Lower lobe of right lung (tissue), 2 donors: ENCODE measurements at regions not wholly inside any gene's neighbourhood (a gene's known extent, or its start where the extent isn't known, plus 50 kb on each side); places are given as distances from the start of the nearest gene placed in this dataset.
A peak's percentile ranks its signal among the peaks of the same experiment; 100 is the strongest.
"Not testable (repeated sequence)": the region's sequence is repeated elsewhere in the genome, so short reads cannot be mapped to it uniquely, and the experiment has no call there.

ENCODE experiments used
- ATAC-seq, 2 donors: fragments of 200-7000 bp; cut with Tn5 transposase; one replicate each; pipeline ENCODE4 v1.9.1; 2020 to 2022; ENCODE audit warnings: mild to moderate bottlenecking in 2 of 2, moderate library complexity in 2 of 2
- DNase-seq: peaks from one replicate; pipeline ENCODE4 v3.0.0-alpha.2; 2020
- H3K27ac ChIP-seq: fragments of 200-600 bp; one replicate; pipeline ENCODE4 v1.8.0; 2022
- H3K27me3 ChIP-seq: fragments of 200-600 bp; one replicate; pipeline ENCODE4 v1.8.0; 2022; ENCODE audit warnings: low read depth
- H3K36me3 ChIP-seq: fragments of 200-600 bp; one replicate; pipeline ENCODE4 v1.8.0; 2022; ENCODE audit warnings: mild to moderate bottlenecking
- H3K4me1 ChIP-seq: fragments of 200-600 bp; one replicate; pipeline ENCODE4 v1.8.0; 2022
- H3K4me3 ChIP-seq: fragments of 200-600 bp; one replicate; pipeline ENCODE4 v1.8.0; 2022; ENCODE audit warnings: mild to moderate bottlenecking
- H3K9me3 ChIP-seq: fragments of 200-600 bp; one replicate; pipeline ENCODE4 v1.8.0; 2022
- CTCF ChIP-seq: fragments of 200-600 bp; IDR thresholded peaks from one replicate; pipeline ENCODE4 v1.8.0; 2022; ENCODE audit warnings: antibody characterized with exemption, mild to moderate bottlenecking
- intact Hi-C: fragments of 100-400 bp; cut with DNase I; formaldehyde crosslinking; loops from one replicate; pipeline ENCODE4 v1.11.0; 2022
- donor health status: DM: no; HTN: yes; CAD: no; lungs with severe emphysema.

GRCh38 chr1:120357046-120357445 is 57.8 kb upstream of the NBPF8 start:
- peak; percentile 54 for DNase-seq
- H3K9me3 ChIP-seq, ATAC-seq, H3K4me1 ChIP-seq, intact Hi-C loops, H3K27ac ChIP-seq, H3K36me3 ChIP-seq, H3K27me3 ChIP-seq, H3K4me3 ChIP-seq: not testable (repeated sequence)

GRCh38 chr1:120356170-120356569 is 58.7 kb upstream of the NBPF8 start:
- ATAC-seq, H3K27ac ChIP-seq, H3K4me3 ChIP-seq, H3K4me1 ChIP-seq, intact Hi-C loops, H3K9me3 ChIP-seq, H3K36me3 ChIP-seq, H3K27me3 ChIP-seq: not testable (repeated sequence)
- TF ChIP-seq CTCF: peak; percentile 13
- peak; percentile 44 for DNase-seq

- H3K27me3 ChIP-seq, H3K36me3 ChIP-seq, H3K4me1 ChIP-seq, H3K9me3 ChIP-seq, H3K4me3 ChIP-seq, intact Hi-C loops: not testable (repeated sequence)
- ATAC-seq (peak; percentile 95 to 96), DNase-seq (peak; percentile 57)
- peak overlapping the region; percentile 49 for H3K27ac ChIP-seq
Measured at GRCh38 chr1:120354618-120355184, 60.1 kb upstream of the NBPF8 start.

GRCh38 chr1:120342231-120343073 is 72.4 kb upstream of the NBPF8 start:
- intact Hi-C loops, H3K36me3 ChIP-seq, H3K9me3 ChIP-seq, H3K4me1 ChIP-seq, ATAC-seq, H3K27me3 ChIP-seq: not testable (repeated sequence)
- DNase-seq: peak; percentile 38
- Histone ChIP-seq H3K4me3 (peak overlapping the region; percentile 41), H3K27ac (peak overlapping the region; percentile 24)

GRCh38 chr1:120341756-120342155 is 73.1 kb upstream of the NBPF8 start:
- H3K27me3 ChIP-seq, H3K36me3 ChIP-seq, H3K9me3 ChIP-seq, intact Hi-C loops, H3K4me1 ChIP-seq: not testable (repeated sequence)
- Histone ChIP-seq H3K27ac (peak overlapping the region; percentile 67), H3K4me3 (peak overlapping the region; percentile 48)
- DNase-seq: peak; percentile 31
- peak in 1 of 2 donors; percentile 60 for ATAC-seq

- Histone ChIP-seq H3K4me3 (peak overlapping the region; percentile 49), H3K27ac (peak overlapping the region; percentile 80)
- intact Hi-C loops, H3K27me3 ChIP-seq, H3K36me3 ChIP-seq, H3K9me3 ChIP-seq, ATAC-seq, H3K4me1 ChIP-seq: not testable (repeated sequence)
- DNase-seq: peak; percentile 49
Measured at GRCh38 chr1:120340838-120341751, 73.7 kb upstream of the NBPF8 start.

GRCh38 chr1:120315738-120316137 is 99.1 kb upstream of the NBPF8 start:
- intact Hi-C loops, ATAC-seq, DNase-seq: not testable (repeated sequence)

GRCh38 chr1:120311930-120312329 is 102.9 kb upstream of the NBPF8 start:
- H3K36me3 ChIP-seq, ATAC-seq, intact Hi-C loops, H3K27ac ChIP-seq, DNase-seq, H3K9me3 ChIP-seq, H3K4me3 ChIP-seq, H3K27me3 ChIP-seq, H3K4me1 ChIP-seq: not testable (repeated sequence)

More at GRCh38 chr1:120315738-120316137, 99.1 kb upstream of the NBPF8 start:
- not testable (repeated sequence) for H3K36me3 ChIP-seq, H3K4me1 ChIP-seq, H3K27ac ChIP-seq, H3K9me3 ChIP-seq, H3K27me3 ChIP-seq, H3K4me3 ChIP-seq

- H3K36me3 ChIP-seq, ATAC-seq, DNase-seq, H3K4me3 ChIP-seq, intact Hi-C loops, H3K27me3 ChIP-seq, H3K27ac ChIP-seq, H3K9me3 ChIP-seq, H3K4me1 ChIP-seq: not testable (repeated sequence)
Measured at GRCh38 chr1:120308940-120309578, 105.8 kb upstream of the NBPF8 start.

GRCh38 chr1:120305046-120305445 is 109.8 kb upstream of the NBPF8 start:
- intact Hi-C loops, H3K4me3 ChIP-seq, H3K9me3 ChIP-seq, DNase-seq, H3K27ac ChIP-seq, H3K27me3 ChIP-seq, H3K36me3 ChIP-seq, H3K4me1 ChIP-seq: not testable (repeated sequence)
- ATAC-seq: peak; percentile 68 to 71

GRCh38 chr1:120304341-120304740 is 110.5 kb upstream of the NBPF8 start:
- H3K9me3 ChIP-seq, H3K4me3 ChIP-seq, ATAC-seq, H3K36me3 ChIP-seq, DNase-seq, H3K27me3 ChIP-seq, intact Hi-C loops, H3K27ac ChIP-seq, H3K4me1 ChIP-seq: not testable (repeated sequence)
